Mesenchymal stem cell (in vitro differentiated cells and primary cell): ENCODE measurements at regions not wholly inside any gene's neighbourhood (a gene's known extent, or its start where the extent isn't known, plus 50 kb on each side); places are given as distances from the start of the nearest gene placed in this dataset.

Experiments used
- DNase-seq: peaks from one replicate; pipeline ENCODE4 v3.0.0-alpha.2; 2013
- H2AFZ ChIP-seq: one replicate; pipeline ENCODE4 v1.6.1; 2013; ENCODE audit warnings: low read depth, mild to moderate bottlenecking, control low read depth, inconsistent platforms, low read length, moderate library complexity
- H2AK5ac ChIP-seq: 2 replicates; pipeline ENCODE4 v1.6.1; 2013; ENCODE audit warnings: low read length, moderate library complexity, mild to moderate bottlenecking, inconsistent platforms; ENCODE audit not compliant: severe bottlenecking
- H2BK120ac ChIP-seq: one replicate; pipeline ENCODE4 v1.6.1; 2013; ENCODE audit warnings: low read depth, mild to moderate bottlenecking, inconsistent platforms, low read length, moderate library complexity
- H2BK12ac ChIP-seq, 2 experiments: one replicate each; pipeline ENCODE4 v1.6.1; 2013; ENCODE audit warnings: inconsistent platforms in 2 of 2, low read length in 2 of 2, mild to moderate bottlenecking in 2 of 2, moderate library complexity in 2 of 2, control low read depth in 1 of 2
- H2BK15ac ChIP-seq: one replicate; pipeline ENCODE4 v1.6.1; 2013; ENCODE audit warnings: mild to moderate bottlenecking, low read depth, inconsistent platforms; ENCODE audit not compliant: poor library complexity, severe bottlenecking
- H2BK5ac ChIP-seq: 2 replicates; pipeline ENCODE4 v1.6.1; 2013; ENCODE audit warnings: low read depth, mild to moderate bottlenecking, low read length, control low read depth, inconsistent platforms; ENCODE audit not compliant: poor library complexity, severe bottlenecking
- H3K14ac ChIP-seq, 2 experiments: one replicate each; pipeline ENCODE4 v1.6.1; 2013; ENCODE audit warnings: inconsistent platforms in 2 of 2, low read length in 2 of 2, control low read depth in 1 of 2, mild to moderate bottlenecking in 1 of 2, moderate library complexity in 1 of 2
- H3K18ac ChIP-seq, 2 experiments: one replicate each; pipeline ENCODE4 v1.6.1; 2013; ENCODE audit warnings: inconsistent platforms in 2 of 2, low read length in 2 of 2, control low read depth in 1 of 2, low read depth in 1 of 2, mild to moderate bottlenecking in 1 of 2
- H3K23ac ChIP-seq, 2 experiments: one replicate each; pipeline ENCODE4 v1.6.1; 2013; ENCODE audit warnings: inconsistent platforms in 2 of 2, low read length in 2 of 2, mild to moderate bottlenecking in 2 of 2, moderate library complexity in 2 of 2, control low read depth in 1 of 2
- H3K27ac ChIP-seq: 2 replicates; pipeline ENCODE4 v1.5.1; 2013; ENCODE audit warnings: mild to moderate bottlenecking, moderate library complexity, low read length, control low read depth, inconsistent platforms; ENCODE audit not compliant: poor library complexity, severe bottlenecking
- H3K27me3 ChIP-seq, 2 experiments: 2 replicates each; pipeline versions ENCODE4 v1.6.1 to v1.7.0; 2013; ENCODE audit warnings: low read length in 2 of 2, mild to moderate bottlenecking in 2 of 2, moderate library complexity in 2 of 2, control low read depth in 1 of 2, inconsistent platforms in 1 of 2; ENCODE audit not compliant: control insufficient read depth in 1 of 2, insufficient read depth in 1 of 2
- H3K36me3 ChIP-seq, 2 experiments: 2 replicates each; pipeline versions ENCODE4 v1.6.1 to v1.7.0; 2013; ENCODE audit warnings: low read length in 2 of 2, control low read depth in 1 of 2, inconsistent platforms in 1 of 2, low read depth in 1 of 2, mild to moderate bottlenecking in 1 of 2; ENCODE audit not compliant: insufficient read depth in 2 of 2, control insufficient read depth in 1 of 2
- H3K4ac ChIP-seq, 2 experiments: one replicate each; pipeline ENCODE4 v1.6.1; 2013; ENCODE audit warnings: inconsistent platforms in 2 of 2, low read length in 2 of 2, mild to moderate bottlenecking in 2 of 2, moderate library complexity in 2 of 2, control low read depth in 1 of 2, low read depth in 1 of 2
- H3K4me1 ChIP-seq: 2 replicates; pipeline ENCODE4 v1.6.1; 2013; ENCODE audit warnings: low read depth, low read length, control low read depth; ENCODE audit not compliant: control insufficient read depth, insufficient read depth
- H3K4me2 ChIP-seq: 2 replicates; pipeline ENCODE4 v1.6.1; 2013; ENCODE audit warnings: low read length, mild to moderate bottlenecking, inconsistent platforms; ENCODE audit not compliant: poor library complexity, severe bottlenecking
- H3K4me3 ChIP-seq, 2 experiments: 2 replicates each; pipeline versions ENCODE4 v1.5.1 to v1.7.0; 2013; ENCODE audit warnings: low read length in 2 of 2, mild to moderate bottlenecking in 2 of 2, control low read depth in 1 of 2, low read depth in 1 of 2; ENCODE audit not compliant: insufficient read depth in 1 of 2
- H3K79me1 ChIP-seq: replicated peaks from 2 replicates; pipeline ENCODE4 v1.6.1; 2013; ENCODE audit warnings: mild to moderate bottlenecking, control low read depth, low read length, inconsistent platforms; ENCODE audit not compliant: poor library complexity, severe bottlenecking
- H3K9ac ChIP-seq: 2 replicates; pipeline ENCODE4 v1.7.0; 2013; ENCODE audit warnings: mild to moderate bottlenecking, low read length, moderate library complexity
- H3K9me3 ChIP-seq: 2 replicates; pipeline ENCODE4 v1.7.0; 2013; ENCODE audit warnings: mild to moderate bottlenecking, low read length; ENCODE audit not compliant: control insufficient read depth
- H4K8ac ChIP-seq: one replicate; pipeline ENCODE4 v1.6.1; 2013; ENCODE audit warnings: inconsistent platforms, mild to moderate bottlenecking, low read length, moderate library complexity
- H4K91ac ChIP-seq: one replicate; pipeline ENCODE4 v1.6.1; 2013; ENCODE audit warnings: mild to moderate bottlenecking, low read length, inconsistent platforms
- WGBS: methylation state at CpG from one replicate; pipeline ENCODE4 v1.1.7; 2013; ENCODE audit warnings: mixed read lengths; 5-methylcytosine and 5-hydroxymethylcytosine counted together

GRCh38 chr5:86011937-86012336 is 605.8 kb upstream of the COX7C start:
- no peak overlapping the region for H2BK15ac ChIP-seq
- no peak overlapping the region for H2BK120ac ChIP-seq
- no peak overlapping the region for H2AFZ ChIP-seq
- no peaks in the 10 kb centered on the region for H3K27me3 ChIP-seq
- peaks cover 27% of the 10 kb centered on the region for H3K9me3 ChIP-seq
- H3K23ac ChIP-seq: no peak overlapping the region
- no peak overlapping the region for H4K8ac ChIP-seq
- H3K4me2 ChIP-seq: no peak overlapping the region
- no peak overlapping the region for H3K9ac ChIP-seq
- no peaks in the 10 kb centered on the region for H3K79me1 ChIP-seq
- H2BK12ac ChIP-seq: no peak overlapping the region
- H3K14ac ChIP-seq: no peak overlapping the region
- H3K4me1 ChIP-seq: no peaks in the 10 kb centered on the region
- no peak overlapping the region for H3K18ac ChIP-seq
- no peak overlapping the region for H2AK5ac ChIP-seq
- no peak for DNase-seq
- H4K91ac ChIP-seq: no peak overlapping the region
- H3K4ac ChIP-seq: no peak overlapping the region
- no CpG with 5 or more reads among the region's 1 CpG for WGBS
- H3K27ac ChIP-seq: no peak overlapping the region
- no peak overlapping the region for H3K4me3 ChIP-seq
- H2BK5ac ChIP-seq: no peak overlapping the region
- H3K36me3 ChIP-seq: no peaks in the 10 kb centered on the region

DNA sequence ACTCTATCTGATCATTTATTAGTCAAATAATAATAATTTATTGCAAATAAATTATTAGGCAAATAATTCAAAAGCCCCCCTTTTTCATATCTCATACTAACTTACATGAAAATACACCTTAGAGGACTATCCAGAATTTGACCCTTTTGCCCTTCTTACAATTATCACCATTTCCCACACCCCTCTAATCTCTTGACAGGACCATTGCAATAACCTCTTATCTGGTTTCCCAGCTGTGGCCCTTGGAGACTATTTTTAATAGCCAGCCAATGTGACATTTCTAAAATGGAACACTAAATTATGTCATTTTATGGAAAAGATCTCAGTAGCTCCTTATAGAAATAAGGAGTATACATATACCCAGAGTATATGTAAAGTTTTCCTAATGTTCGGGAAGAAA is 588.4 kb upstream of the COX7C start:
- Histone ChIP-seq H3K14ac (no peak overlapping the region), H2BK120ac (no peak overlapping the region), H3K9me3 (no peaks in the 10 kb centered on the region), H3K4ac (no peak overlapping the region), H3K9ac (no peak overlapping the region), H3K4me1 (no peaks in the 10 kb centered on the region), H4K91ac (no peak overlapping the region), H2BK5ac (no peak overlapping the region), H3K4me2 (no peak overlapping the region), H3K79me1 (no peaks in the 10 kb centered on the region), H4K8ac (no peak overlapping the region), H3K36me3 (no peaks in the 10 kb centered on the region), H2AFZ (no peak overlapping the region), H2BK12ac (no peak overlapping the region), H3K18ac (no peak overlapping the region), H3K27ac (no peak overlapping the region), H2BK15ac (no peak overlapping the region), H3K27me3 (no peaks in the 10 kb centered on the region), H3K4me3 (no peak overlapping the region), H2AK5ac (no peak overlapping the region), H3K23ac (no peak overlapping the region)
- WGBS: no CpG with 5 or more reads among the region's 1 CpG
- no peak for DNase-seq

DNA sequence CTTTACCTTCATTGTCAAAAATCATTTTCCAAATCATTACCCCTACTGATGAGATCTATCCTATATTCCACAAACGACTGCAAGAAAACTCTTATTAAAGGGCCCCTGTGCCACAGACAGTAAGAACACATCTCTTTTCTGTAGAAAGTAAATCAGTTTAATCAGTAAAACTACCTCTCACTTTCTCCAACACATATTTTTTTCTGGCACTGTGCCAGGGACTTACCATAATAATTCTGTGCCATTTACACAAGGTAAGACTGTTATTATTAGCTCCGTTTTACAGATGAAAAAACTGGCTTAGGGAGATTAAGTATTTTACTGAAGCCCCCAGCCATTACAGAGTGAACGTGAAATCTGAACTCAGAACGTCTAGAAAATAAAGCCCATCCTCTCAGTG is 587.0 kb upstream of the COX7C start:
- H3K9ac ChIP-seq: no peak overlapping the region
- no peak overlapping the region for H3K18ac ChIP-seq
- 95% methylated on average over 3 of the region's 4 CpGs for WGBS
- no peak overlapping the region for H2BK12ac ChIP-seq
- no peaks in the 10 kb centered on the region for H3K27me3 ChIP-seq
- H3K4me1 ChIP-seq: no peaks in the 10 kb centered on the region
- H3K79me1 ChIP-seq: no peaks in the 10 kb centered on the region
- no peak overlapping the region for H2AK5ac ChIP-seq
- no peak overlapping the region for H2BK15ac ChIP-seq
- no peak overlapping the region for H2BK120ac ChIP-seq
- DNase-seq: no peak
- no peak overlapping the region for H3K23ac ChIP-seq
- no peak overlapping the region for H4K8ac ChIP-seq
- H4K91ac ChIP-seq: no peak overlapping the region
- no peak overlapping the region for H3K14ac ChIP-seq
- H3K4me3 ChIP-seq: no peak overlapping the region
- no peak overlapping the region for H2BK5ac ChIP-seq
- H3K4me2 ChIP-seq: no peak overlapping the region
- H3K27ac ChIP-seq: no peak overlapping the region
- no peak overlapping the region for H3K4ac ChIP-seq
- no peak overlapping the region for H2AFZ ChIP-seq
- no peaks in the 10 kb centered on the region for H3K36me3 ChIP-seq
- H3K9me3 ChIP-seq: no peaks in the 10 kb centered on the region

DNA sequence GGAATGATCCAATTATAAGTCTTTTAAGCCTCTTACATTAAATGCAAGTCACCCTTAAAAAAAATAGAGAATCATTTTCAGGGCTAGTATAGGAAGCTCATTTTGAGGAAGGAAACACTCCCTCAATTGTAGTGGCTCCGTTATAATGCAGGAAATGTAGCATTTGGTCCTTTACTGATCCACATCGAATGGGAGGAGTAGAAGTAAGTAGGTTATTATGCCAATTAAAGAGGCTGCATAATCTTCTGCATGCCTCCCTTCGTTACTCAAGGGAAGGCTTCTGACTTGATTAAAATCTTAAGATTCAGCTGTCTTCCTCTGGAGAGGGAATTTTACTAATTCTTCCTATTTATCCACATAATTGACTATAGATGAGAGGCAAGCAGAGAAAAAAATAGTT is 579.2 kb upstream of the COX7C start:
- 83% methylated on average over 3 of the region's 3 CpGs for WGBS
- no peak overlapping the region for H3K4me3 ChIP-seq
- no peaks in the 10 kb centered on the region for H3K4me1 ChIP-seq
- no peaks in the 10 kb centered on the region for H3K9me3 ChIP-seq
- DNase-seq: no peak
- H3K79me1 ChIP-seq: no peaks in the 10 kb centered on the region
- H3K36me3 ChIP-seq: no peaks in the 10 kb centered on the region
- H2BK5ac ChIP-seq: no peak overlapping the region
- H2AFZ ChIP-seq: no peak overlapping the region
- no peak overlapping the region for H3K14ac ChIP-seq
- H3K27ac ChIP-seq: no peak overlapping the region
- H2BK12ac ChIP-seq: no peak overlapping the region
- no peak overlapping the region for H3K4ac ChIP-seq
- H3K23ac ChIP-seq: no peak overlapping the region
- H4K8ac ChIP-seq: no peak overlapping the region
- H2BK15ac ChIP-seq: no peak overlapping the region
- H4K91ac ChIP-seq: no peak overlapping the region
- H3K9ac ChIP-seq: no peak overlapping the region
- H2BK120ac ChIP-seq: no peak overlapping the region
- no peak overlapping the region for H3K4me2 ChIP-seq
- H3K27me3 ChIP-seq: no peaks in the 10 kb centered on the region
- no peak overlapping the region for H3K18ac ChIP-seq
- H2AK5ac ChIP-seq: no peak overlapping the region
